ENCODE measurements at regions not wholly inside any gene's neighbourhood (a gene's known extent, or its start where the extent isn't known, plus 50 kb on each side); places are given as distances from the start of the nearest gene placed in this dataset.

DNA sequence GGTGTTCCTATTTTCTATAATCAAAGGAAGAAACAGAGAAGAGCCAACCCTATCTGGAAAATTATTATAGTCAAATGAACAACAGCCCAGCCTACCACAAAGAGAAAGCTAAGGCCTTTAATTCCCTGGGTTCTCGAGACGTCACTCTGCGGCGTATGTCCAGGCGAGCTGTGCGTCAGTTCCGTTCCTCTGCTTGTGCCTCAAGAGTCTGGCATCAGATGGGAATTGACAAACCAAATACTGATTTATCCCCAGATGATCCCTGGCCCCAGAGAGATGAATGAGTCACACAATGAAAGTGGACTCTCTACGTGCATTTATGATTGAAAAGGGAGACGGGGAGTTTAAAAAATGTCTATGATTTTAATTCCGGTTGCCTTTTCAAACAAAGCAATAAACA lies 151.6 kb upstream of the PDE10A start:
- no peak for DNase-seq

DNA sequence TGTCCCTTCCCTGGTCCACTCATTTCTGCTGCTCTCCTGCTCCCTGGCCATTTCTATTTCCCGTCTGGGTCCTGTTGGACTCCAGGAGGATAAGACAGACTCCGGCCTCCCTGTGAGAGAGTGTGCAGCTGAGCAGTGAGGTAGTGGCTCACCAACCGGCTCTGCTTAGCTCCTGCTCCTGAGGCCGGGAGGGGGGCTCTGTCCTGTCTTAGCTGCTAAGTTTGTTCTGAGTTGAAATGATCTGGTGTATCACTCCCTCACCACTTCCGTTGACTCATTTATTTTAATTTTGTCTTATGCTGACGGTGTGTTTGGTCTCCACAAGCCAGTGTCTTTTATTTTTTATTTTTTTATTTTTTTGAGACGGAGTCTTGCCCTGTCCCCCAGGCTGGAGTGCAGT lies 148.5 kb upstream of the PDE10A start:
- DNase-seq = no peak

DNA sequence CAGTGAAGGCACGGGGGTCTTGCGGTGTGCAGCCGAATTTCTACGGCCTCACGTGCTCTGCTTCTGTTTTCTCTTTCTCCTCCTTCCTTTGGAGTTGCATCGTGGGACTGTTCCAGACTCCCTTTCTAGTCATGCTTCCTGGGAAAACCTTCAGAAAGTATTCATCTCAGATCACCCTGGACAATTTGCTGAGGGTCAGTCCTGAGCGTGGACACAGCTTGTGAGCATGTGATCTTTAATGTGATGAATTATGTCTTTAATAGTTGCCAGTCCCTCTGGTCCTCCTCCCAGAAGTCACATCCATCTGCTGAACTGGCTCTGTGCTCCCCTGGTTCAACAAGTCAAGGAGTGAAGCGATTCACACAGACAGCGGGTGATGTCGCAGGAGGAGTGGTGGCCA lies 145.0 kb upstream of the PDE10A start:
- DNase-seq = no peak

DNA sequence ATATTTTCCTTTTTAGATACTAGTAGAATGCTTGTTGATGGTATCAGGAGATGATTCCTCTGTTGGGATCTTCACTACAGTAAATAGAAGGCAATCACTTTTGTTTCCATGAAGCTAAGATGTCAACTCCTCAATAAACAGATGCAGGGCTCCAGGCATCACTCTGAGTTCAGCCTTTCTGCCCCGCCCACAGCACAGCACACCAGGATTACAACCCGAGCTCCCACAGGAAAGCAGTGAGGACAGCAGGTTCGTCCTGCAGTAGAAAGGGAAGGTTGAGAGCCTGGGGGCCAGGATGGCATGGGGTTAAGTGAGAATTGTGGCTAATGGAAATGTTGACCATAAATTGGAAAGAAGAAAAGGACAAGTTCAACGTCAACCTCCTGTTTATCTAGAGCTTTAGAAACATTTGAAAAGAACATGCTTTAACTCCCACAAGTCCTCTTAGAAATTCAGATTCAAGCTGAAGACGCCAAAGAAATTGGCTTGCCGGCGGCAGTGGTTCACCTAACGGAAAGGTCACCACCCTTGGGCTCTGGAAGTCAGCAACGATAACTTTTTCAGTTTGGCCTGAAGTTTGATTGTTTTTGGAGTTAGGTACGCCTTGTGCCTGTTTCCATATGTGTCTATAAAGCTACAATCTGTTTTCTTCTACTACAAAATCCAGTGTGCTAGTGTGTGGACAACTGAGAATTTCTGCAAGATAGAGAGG lies 144.4 kb upstream of the PDE10A start:
- no peak for DNase-seq

DNA sequence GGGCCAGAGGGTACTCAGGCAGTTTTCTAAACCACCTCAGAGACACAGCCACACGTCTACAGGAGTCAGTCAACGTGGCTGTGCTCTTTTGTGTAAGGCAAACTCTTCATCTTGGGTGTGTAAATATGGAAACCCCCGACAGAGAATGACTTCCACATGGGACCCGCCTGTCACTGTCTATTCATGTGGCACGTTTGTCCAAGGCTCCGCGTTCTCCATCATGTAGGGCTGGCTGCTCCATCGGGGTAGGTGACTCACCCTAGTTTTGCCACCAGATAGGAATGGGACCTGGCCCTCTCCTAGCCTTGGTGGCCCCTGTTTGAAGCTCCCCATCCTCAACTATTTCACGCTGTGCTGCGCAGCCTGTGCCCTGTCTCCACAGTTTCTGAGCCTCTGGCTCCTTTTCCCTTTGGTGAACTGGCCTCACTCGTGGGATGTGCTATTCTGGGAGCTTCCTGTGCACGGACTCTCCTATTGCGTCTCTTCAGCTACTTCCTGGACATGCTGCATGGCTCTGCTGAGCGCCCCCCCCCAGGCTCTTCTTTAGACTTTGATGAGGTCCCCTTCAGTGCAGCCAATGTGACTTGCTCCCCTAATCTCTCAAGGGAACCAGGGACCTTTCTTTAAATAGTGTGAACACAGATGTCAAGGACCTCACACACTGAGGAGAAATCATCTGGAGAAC lies 143.2 kb upstream of the PDE10A start:
- DNase-seq = no peak

DNA sequence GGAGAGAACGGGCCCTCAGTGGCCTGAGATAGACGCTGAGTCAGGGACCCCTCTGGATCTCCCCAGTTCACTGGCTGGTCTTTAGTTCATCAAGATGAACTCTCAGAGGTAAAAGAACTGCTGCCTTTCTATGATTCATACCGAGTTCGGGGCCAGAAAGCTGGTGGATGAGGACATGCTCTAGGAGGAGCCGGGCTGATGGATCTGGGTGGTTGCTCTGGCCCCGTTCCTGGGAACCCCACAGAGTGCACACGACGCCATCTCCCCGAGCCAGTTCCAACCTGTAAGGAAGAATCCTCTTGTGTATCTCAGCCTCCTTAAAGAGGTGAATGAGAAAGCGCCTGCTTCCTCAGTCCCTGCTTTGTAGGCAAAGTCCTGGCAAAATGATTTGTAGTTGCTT lies 142.6 kb upstream of the PDE10A start:
- DNase-seq = no peak

DNA sequence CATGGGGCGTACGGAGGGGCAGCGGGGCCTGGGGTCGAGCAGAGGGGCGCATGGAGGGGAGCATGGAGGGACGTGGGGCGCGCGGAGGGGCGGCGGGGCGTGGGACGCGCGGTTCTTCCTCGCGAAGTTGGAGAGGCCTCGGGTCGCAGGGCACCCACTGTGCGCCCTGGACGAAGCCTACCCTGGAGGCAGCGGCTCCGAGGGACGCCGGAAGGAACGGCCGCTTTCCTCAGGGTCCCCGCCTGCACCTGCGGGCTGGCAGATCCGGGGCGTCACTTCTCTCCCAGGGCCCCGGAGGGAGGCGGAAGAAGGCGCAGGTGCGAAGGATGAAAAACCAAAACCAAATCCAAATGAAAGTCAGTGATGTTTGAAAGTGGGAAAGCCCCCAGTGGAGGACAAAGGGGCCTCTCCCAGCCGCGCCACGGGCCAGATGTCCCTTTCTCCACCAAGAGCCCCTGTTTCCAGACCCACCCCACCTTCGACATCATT lies 142.1 kb upstream of the PDE10A start:
- no peak for DNase-seq

DNA sequence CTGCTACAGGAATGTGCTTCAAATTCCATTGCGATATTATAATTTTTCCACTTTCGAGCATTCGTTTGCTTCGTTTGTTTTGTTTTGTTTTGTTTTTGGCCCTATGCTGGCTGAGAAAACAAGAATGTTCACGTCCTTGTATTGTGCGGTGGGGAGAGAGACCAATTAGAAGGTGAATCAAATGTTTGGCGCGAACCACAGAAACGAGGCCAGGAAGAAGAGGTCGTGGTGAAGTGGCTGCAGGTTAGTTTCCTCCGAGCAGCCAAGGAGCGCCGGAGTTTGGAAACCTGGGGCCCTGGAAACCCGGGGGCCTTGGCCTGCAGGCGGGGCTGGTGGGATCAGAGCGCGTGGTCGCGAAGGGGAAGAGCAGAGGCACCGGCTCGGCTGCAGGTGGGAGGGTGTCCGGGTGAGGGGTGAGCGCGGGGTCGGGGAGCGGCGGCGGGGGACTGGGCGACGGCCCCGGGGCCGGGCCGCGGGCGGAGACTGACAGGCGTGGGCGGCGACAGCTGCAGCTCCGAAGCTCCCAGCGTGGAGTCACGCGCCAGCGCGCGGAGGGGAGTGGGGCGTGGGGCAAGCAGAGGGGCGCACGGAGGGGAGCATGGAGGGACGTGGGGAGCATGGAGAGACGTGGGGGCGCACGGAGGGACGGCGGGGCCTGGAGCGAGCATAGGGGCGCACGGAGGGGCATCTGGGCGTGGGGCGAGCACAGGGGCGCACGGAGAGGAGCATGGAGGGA lies 141.5 kb upstream of the PDE10A start:
- no peak for DNase-seq

DNA sequence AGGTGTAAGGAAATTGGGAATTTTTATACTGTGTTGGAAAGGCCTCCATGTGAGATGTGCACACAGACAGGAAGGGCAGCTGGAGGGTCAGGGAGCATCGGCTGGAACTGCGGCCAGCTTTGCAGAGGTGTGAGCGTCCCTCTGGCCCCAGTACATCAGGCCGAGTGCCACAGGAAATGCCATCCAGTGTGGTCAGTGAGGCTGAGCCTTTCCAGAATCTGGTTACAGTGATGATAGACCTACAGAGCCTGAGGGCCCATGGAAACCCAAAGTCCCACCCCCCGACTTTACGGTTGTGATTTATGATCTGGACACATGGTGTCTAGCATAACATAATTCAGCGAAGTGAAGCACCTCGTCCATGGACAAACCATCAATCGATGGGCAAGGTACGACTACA lies 137.3 kb upstream of the PDE10A start:
- no peak for DNase-seq

DNA sequence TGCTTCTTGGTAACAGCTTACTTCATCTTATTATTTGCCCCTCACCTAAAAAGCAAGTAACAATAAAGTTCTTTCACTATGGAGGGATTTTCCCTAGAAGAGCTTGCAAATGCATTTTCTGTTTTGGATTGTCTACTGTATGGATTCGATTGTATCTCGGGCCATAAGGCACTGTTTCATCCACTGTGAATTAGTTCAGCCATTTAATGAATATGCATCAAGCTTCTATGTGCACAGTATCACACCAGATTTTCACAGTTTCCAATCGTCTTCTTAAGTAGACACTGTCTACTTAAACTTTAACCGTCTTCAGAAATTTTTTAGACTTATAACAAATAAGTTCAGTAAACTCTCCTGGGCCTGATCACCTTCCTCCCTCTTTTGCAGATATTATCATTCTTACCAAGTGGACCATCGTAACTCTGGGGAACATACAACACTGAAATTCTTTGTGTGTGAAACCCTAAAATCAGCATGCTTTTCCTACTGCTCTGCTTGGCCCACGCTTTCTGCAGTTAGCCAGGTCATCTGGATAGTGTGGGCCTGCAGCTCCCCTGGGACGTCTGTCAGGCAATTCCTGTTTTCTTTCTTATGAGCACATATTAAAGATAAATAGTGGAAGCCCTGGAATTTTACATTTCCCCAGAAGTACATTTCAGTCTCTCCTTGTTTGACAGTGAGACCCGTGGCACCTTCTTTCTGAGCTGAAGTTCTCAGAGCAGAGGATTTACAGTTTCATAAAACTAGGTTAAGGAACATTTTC lies 136.5 kb upstream of the PDE10A start:
- DNase-seq = no peak

DNA sequence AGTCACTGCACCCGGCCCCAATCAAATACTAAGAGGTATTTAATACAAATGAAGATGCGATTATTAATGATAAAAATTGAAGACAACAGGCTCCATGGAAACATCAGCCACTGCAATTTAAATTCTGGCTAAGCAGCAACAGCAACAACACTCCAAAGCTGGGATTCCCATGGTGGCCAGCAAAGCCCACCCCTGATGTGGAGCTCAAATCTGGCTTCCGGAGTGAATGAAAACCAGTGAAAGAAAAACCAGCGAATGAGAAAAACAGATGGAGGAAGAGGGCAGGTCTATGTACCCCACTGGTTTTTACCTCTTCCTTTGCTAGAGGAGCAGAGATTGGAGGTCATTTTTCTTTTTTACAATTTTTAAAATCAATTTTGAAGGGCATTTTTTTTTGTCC lies 135.9 kb upstream of the PDE10A start:
- no peak for DNase-seq

DNA sequence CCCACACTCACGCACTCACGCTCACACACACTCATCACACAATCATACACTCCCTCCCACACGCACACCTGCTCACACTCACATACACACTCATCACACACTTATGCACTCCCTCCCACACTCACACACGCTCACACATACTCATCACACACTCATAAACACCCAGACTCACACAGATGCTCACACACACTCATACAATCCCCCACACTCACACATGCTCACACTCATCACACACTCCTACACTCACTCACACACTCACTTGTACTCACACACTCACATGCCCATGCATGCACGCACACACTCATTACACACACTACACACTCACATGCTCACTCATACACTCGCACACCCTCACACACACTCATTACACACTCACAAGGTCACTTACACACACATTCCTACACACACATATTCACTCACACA lies 131.1 kb upstream of the PDE10A start:
- no peak for DNase-seq

DNA sequence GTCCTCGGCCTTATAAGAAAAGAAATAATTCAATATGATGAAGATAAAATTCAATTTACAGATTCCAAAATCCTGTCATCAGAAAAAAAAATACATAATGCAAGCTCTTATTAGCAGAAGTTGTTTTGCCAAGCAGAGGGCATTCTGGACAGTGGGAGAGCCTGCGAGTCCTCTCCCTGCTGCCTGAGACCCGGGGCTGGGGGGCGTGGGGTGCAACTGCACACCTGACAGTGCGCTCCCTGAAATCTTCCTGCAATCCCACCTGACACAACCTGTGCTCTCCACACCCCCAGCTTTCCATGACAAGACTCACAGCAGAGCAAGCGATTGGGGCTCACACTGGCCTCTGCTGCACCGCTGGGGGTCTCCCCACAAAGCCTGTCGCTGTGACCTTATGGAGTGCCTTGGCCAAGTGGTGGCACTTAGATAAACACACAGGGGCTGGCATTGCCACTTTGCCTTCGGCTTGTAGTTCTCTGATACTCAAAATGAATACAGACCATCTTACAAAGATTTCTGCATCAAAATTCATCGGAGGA lies 130.3 kb upstream of the PDE10A start:
- DNase-seq = no peak

DNA sequence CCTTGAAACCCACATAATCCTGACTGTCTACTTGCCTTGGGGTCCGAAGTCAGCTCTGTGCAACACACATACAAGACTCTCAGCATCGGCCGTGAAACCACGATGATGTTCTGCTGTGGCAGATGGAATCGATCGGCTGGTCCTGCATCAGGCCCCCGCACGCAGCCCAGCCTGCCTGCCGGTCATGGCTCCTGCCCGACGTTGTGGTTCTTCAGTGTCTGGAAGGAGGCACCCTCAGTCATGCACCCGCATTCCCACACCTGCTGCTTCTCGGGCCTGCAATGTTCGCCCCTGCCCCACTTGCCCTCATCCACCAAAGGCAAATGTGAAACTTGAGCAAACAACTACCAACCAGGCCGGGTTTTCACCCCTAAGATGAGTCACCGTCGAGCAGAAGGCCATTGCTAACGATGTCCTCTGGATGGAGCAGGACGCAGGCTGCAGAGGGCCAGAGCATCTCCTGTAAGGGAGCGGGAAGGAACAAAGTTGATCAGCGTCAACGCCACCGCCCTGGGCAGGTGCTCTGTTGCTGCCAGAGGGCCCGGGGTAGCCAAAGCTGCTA lies 128.9 kb upstream of the PDE10A start:
- no peak for DNase-seq

DNA sequence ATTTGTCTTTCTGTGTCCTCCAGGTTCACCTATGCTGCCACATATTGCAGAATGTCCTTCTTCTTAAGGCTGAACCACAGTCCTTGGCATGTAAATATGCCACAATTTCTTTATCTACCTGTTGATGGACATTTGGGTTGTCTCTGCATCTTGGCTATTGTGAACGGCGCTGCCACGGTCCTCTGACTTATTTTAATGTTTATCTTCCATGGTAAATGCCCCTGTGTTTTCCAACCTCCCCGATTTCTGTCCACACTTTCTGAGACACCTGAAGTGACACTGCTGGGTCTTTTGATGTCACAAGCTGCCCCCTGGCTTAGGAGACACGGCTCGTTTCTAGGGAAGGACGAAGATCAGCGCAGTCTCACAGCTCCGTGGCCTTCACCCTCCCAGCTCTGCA lies 128.3 kb upstream of the PDE10A start:
- no peak for DNase-seq

DNA sequence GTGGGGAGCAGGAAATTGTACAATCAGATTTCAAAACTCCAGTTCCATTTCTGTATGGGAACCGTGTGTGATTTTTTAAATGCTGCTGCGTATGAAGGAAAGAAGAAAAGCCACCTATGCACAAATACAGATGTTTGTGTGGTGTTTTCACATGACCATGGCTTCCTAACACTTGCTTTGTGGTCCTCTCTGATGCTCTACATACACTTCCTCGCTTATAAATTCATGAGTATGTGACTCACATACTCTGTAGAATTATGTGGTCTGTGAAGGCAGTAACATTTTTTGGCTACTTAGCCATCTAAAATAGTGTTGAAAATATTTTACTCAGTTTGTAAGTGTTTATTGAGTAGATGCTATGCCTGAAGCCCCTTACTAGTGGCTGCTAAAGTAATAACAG lies 119.8 kb upstream of the PDE10A start:
- no peak for DNase-seq

DNA sequence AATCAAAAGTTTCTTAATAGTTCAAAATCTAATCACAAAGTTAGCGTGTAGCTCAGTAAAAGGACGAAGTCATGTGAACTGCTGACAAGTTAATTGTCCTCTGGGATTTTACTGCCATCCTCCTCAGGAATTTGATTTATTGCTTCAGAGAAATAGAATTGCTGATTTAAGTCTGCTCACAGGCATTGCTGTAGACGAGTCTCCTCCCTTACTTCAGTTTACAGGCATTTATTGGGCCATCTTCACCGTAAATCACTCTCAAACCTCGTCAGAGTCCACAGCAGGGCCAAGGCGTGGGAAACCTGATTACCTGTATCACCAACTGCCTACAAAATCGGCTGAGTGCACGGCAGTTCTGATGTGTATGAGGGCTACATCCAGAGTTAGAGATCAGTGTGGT lies 119.1 kb upstream of the PDE10A start:
- no peak for DNase-seq

DNA sequence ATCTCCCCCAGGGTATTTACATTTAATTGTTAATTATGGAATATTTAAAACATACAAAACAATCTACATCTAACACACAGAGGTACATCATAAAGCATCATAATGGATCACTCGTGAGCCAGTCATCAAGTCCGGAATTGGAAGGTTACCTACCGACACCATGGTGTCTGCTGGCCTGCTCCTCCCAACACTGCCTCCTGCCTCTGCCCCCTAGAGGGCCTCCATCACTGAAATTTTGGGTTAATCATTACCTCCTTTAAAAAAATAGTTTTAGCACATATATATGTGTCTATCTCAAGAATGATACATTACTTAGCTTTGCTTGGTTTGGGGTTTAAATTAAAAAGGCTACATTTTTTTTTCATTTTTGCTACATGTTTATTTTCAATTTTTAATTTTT lies 114.6 kb upstream of the PDE10A start:
- no peak for DNase-seq

DNA sequence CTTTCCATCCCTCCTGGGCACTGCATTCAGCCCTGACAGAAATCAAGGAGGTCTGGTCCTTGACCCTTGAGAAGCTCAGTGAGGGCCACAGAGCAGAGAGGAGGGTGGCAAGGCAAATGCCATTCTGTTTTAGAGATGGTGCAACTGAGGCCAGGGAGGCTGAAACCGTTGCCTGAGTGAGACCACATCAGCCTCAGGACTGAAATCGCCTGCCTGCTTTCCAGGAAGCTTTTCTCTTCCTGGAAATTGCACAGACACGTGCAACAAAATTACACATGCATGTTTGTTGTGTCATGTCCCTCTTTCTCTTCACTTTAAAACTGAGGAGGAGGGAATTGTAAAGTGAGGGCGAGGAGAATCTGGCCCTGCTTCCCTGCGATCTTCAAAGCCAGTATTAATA lies 113.7 kb upstream of the PDE10A start:
- DNase-seq = no peak

DNA sequence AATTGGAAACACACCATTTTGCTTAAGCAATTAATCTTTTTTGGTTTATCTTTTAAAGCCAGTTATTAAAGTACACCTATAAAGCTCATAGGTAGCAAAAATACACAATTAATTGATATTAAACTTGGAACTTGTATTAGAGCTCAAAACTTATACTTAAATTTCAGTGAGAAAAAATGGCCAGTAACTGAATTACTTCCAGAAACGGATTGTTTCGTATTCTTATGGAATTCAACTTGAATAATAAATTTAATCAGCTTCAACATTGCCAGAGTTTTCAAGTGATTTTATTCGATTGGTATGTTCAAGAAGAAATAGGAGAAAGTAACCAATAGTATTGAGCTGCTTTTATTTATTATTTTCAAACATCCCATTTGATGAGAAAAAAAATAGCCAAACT lies 112.7 kb upstream of the PDE10A start:
- DNase-seq = no peak

DNA sequence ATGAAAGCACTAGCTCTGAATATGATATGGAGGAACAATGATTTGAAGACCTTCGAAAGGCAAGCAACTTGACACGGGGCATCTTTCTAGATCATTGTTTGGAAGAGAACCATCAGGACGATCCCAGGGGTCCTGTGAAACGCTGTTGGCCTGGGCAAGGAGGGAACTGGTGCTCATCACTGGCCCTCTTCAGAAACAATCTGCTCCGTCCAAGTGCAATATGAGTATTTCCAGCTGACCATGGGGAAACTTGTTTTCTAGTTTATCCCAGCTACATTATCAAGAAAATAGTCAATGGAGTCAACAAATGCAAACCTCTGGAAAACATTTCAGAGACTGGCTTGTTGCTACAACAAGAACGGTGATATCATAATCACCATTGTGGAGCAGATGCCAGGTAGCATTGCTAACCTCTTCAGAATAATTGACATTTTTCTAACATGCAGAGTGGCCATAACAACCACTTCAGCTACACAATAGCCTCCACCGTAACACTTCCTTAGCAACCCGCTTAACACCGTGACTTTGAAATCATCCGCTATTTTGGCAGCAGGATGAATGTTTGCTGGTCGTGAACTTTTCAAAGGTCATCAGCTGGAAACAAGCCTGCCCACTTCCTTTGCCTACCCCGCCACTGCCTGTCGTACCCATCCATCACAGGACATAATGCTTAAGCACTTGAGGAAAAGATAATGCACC lies 112.0 kb upstream of the PDE10A start:
- DNase-seq = peak; percentile 4

Measured in hematopoietic multipotent progenitor cell treated with erythropoietin and hydrocortisone succinate and interleukin-3 and kit ligand, for 4 days (in vitro differentiated cells).